DOHH2 (cell line): ENCODE measurements at regions not wholly inside any gene's neighbourhood (a gene's known extent, or its start where the extent isn't known, plus 50 kb on each side); places are given as distances from the start of the nearest gene placed in this dataset.

Source experiments
- H3F3A ChIP-seq: fragments of 200-600 bp; sonication (generic), shearing (Covaris generic); 2 replicates; pipeline ENCODE4 v1.6.0; 2016; ENCODE audit warnings: antibody characterized with exemption, mild to moderate bottlenecking; ENCODE audit not compliant: control insufficient read depth, insufficient read depth
- H3K27ac ChIP-seq: fragments of 200-600 bp; sonication (generic); 2 replicates; pipeline ENCODE4 v1.5.1; 2014; ENCODE audit warnings: low read depth, mild to moderate bottlenecking, low read length, moderate library complexity
- H3K27me3 ChIP-seq: fragments of 200-600 bp; sonication (generic); 2 replicates; pipeline ENCODE4 v1.6.1; 2014; ENCODE audit warnings: mild to moderate bottlenecking, low read length, mixed read lengths; ENCODE audit not compliant: control insufficient read depth
- H3K36me3 ChIP-seq: fragments of 200-600 bp; sonication (generic); 2 replicates; pipeline ENCODE4 v1.6.1; 2014; ENCODE audit warnings: mild to moderate bottlenecking, low read length, moderate library complexity, mixed read lengths; ENCODE audit not compliant: control insufficient read depth
- H3K4me1 ChIP-seq: fragments of 200-600 bp; sonication (generic); 2 replicates; pipeline ENCODE4 v1.6.1; 2014; ENCODE audit warnings: mild to moderate bottlenecking, low read length, mixed read lengths; ENCODE audit not compliant: control insufficient read depth
- H3K4me2 ChIP-seq: fragments of 200-600 bp; sonication (generic); 2 replicates; pipeline ENCODE4 v1.6.0; 2014; ENCODE audit warnings: mild to moderate bottlenecking, low read length, moderate library complexity
- H3K4me3 ChIP-seq: fragments of 200-600 bp; sonication (generic); 2 replicates; pipeline ENCODE4 v1.5.1; 2014; ENCODE audit warnings: mild to moderate bottlenecking, low read length, mixed read lengths
- H3K79me2 ChIP-seq: fragments of 200-600 bp; sonication (generic); 2 replicates; pipeline ENCODE4 v1.6.1; 2014; ENCODE audit warnings: mild to moderate bottlenecking, low read length, mixed read lengths; ENCODE audit not compliant: control insufficient read depth
- H3K9me2 ChIP-seq: fragments of 200-600 bp; sonication (generic); replicated peaks from 2 replicates; pipeline ENCODE4 v1.6.1; 2014; ENCODE audit warnings: mild to moderate bottlenecking, low read length, mixed read lengths; ENCODE audit not compliant: control insufficient read depth
- H3K9me3 ChIP-seq: fragments of 200-600 bp; sonication (generic); 2 replicates; pipeline ENCODE4 v1.6.1; 2014; ENCODE audit warnings: antibody characterized with exemption, low read length, mixed read lengths; ENCODE audit not compliant: control insufficient read depth, insufficient read depth
- H4K20me1 ChIP-seq: fragments of 200-600 bp; sonication (generic); 2 replicates; pipeline ENCODE4 v1.6.0; 2014; ENCODE audit warnings: low read depth, mild to moderate bottlenecking, antibody characterized with exemption, low read length, moderate library complexity; ENCODE audit not compliant: control insufficient read depth, insufficient read depth
- EZH2phosphoT487 ChIP-seq: fragments of 200-600 bp; sonication (generic); IDR thresholded peaks from 2 replicates; pipeline ENCODE4 v1.6.1; 2017; ENCODE audit warnings: borderline replicate concordance, mild to moderate bottlenecking, antibody characterized with exemption, low read length, moderate library complexity, mixed read lengths
- TF ChIP-seq, protein P1 (sequence below): fragments of 200-600 bp; sonication (generic); IDR thresholded peaks from one replicate; pipeline ENCODE4 v1.5.1; 2014; ENCODE audit warnings: antibody characterized with exemption, mild to moderate bottlenecking, low read depth, low read length; ENCODE audit not compliant: poor library complexity, severe bottlenecking

DNA sequence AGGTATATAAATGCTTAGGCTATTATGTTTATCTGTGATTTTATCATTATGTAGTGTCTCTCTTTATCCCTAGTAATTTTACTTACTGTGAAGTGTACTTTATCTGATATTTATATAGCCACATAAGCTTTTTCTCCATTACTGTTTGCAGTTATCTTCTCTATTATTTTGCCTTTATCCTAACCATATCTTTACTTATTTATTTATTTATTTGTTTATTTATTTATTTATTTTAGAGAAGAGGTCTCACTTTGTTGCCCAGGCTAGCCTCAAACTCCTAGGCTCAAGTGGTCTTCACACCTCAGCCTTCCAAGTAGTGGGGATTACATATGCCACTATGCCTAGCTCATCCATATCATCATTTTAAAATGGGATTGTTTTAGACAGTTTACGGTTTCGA, 331.8 kb downstream of the C7orf25 start:
- Histone ChIP-seq H3K27me3 (no peaks in the 10 kb centered on the region), H3K4me2 (no peak overlapping the region), H3K27ac (no peak overlapping the region), H4K20me1 (no peaks in the 10 kb centered on the region), H3K79me2 (no peaks in the 10 kb centered on the region), H3K4me1 (no peaks in the 10 kb centered on the region), H3K4me3 (no peak overlapping the region), H3K36me3 (no peaks in the 10 kb centered on the region), H3K9me3 (no peaks in the 10 kb centered on the region), H3K9me2 (no peaks in the 10 kb centered on the region), H3F3A (no peaks in the 10 kb centered on the region)
- TF ChIP-seq EZH2phosphoT487 = no peak
- TF ChIP-seq, protein P1, sequence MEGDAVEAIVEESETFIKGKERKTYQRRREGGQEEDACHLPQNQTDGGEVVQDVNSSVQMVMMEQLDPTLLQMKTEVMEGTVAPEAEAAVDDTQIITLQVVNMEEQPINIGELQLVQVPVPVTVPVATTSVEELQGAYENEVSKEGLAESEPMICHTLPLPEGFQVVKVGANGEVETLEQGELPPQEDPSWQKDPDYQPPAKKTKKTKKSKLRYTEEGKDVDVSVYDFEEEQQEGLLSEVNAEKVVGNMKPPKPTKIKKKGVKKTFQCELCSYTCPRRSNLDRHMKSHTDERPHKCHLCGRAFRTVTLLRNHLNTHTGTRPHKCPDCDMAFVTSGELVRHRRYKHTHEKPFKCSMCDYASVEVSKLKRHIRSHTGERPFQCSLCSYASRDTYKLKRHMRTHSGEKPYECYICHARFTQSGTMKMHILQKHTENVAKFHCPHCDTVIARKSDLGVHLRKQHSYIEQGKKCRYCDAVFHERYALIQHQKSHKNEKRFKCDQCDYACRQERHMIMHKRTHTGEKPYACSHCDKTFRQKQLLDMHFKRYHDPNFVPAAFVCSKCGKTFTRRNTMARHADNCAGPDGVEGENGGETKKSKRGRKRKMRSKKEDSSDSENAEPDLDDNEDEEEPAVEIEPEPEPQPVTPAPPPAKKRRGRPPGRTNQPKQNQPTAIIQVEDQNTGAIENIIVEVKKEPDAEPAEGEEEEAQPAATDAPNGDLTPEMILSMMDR = no peak

DNA sequence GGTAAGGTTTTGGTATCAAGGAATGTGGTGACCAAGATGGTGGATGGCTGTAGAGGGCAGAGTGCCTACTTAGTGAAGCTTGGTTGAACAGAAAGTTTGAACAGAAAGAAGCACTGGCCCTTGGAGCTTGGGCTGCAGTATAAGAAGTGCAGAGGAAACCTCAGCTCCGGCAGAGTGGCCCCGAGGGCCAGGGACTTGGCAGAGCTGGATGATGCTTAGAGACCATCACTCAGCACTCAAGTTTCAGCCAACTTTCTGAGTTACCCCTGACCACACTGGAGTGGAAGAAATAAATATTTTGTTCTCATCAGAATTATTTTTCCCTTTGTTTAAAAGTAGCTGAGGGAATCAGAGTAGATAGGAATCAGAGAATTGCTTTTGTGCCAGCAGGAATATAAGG, 336.7 kb downstream of the C7orf25 start:
- Histone ChIP-seq H3K36me3 (no peaks in the 10 kb centered on the region), H3K4me1 (no peaks in the 10 kb centered on the region), H3K9me3 (no peaks in the 10 kb centered on the region), H3K27me3 (no peaks in the 10 kb centered on the region), H3K27ac (no peak overlapping the region), H3K9me2 (no peaks in the 10 kb centered on the region), H3K4me3 (no peak overlapping the region), H4K20me1 (no peaks in the 10 kb centered on the region), H3F3A (no peaks in the 10 kb centered on the region), H3K79me2 (no peaks in the 10 kb centered on the region), H3K4me2 (no peak overlapping the region)
- no peak for TF ChIP-seq EZH2phosphoT487
- TF ChIP-seq, protein P1 = no peak

DNA sequence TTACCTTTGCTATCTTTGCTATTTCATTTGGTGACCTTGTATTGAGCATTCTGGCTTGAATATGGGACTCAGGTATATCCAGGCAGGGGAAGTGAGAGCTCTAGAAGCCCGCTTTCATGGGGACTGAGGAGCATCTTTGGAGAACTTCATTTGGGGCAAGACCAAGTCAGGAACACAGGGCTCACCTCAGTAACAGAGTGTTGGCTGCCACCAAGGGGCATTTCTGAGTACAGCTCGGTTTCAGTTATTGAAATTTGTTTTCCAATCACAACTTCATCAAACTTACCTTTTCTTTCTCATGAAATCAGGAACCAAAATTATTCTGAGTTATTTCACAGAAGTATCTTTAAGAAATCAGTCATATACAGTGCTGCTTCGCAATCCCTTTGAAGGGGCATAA, 337.2 kb downstream of the C7orf25 start:
- TF ChIP-seq EZH2phosphoT487 = no peak
- TF ChIP-seq, protein P1 = no peak
- H3K4me2 ChIP-seq = no peak overlapping the region
- H3K9me3 ChIP-seq = no peaks in the 10 kb centered on the region
- no peak overlapping the region for H3K4me3 ChIP-seq
- no peaks in the 10 kb centered on the region for H4K20me1 ChIP-seq
- H3K9me2 ChIP-seq = no peaks in the 10 kb centered on the region
- no peaks in the 10 kb centered on the region for H3K4me1 ChIP-seq
- H3K36me3 ChIP-seq = no peaks in the 10 kb centered on the region
- H3K27ac ChIP-seq = no peak overlapping the region
- H3K79me2 ChIP-seq = no peaks in the 10 kb centered on the region
- no peaks in the 10 kb centered on the region for H3K27me3 ChIP-seq
- H3F3A ChIP-seq = no peaks in the 10 kb centered on the region
